IgD-negative memory B cell (primary cell): ENCODE measurements at regions not wholly inside any gene's neighbourhood (a gene's known extent, or its start where the extent isn't known, plus 50 kb on each side); places are given as distances from the start of the nearest gene placed in this dataset.
"Not testable (repeated sequence)": the region's sequence is repeated elsewhere in the genome, so short reads cannot be mapped to it uniquely, and the experiment has no call there.

Source experiments
- H3K27ac Mint-ChIP-seq, 3 donors: one replicate each; pipeline ENCODE4 v1.8.0; 2020 to 2022; ENCODE audit warnings: mild to moderate bottlenecking in 3 of 3, mixed read lengths in 3 of 3, moderate library complexity in 1 of 3
- H3K27me3 Mint-ChIP-seq: one replicate; pipeline ENCODE4 v1.8.0; 2021; ENCODE audit warnings: mixed read lengths
- H3K36me3 Mint-ChIP-seq: one replicate; pipeline ENCODE4 v1.8.0; 2020; ENCODE audit warnings: mild to moderate bottlenecking, mixed read lengths
- H3K4me1 Mint-ChIP-seq, 3 donors: one replicate each; pipeline ENCODE4 v1.8.0; 2020 to 2022; ENCODE audit warnings: mixed read lengths in 3 of 3, mild to moderate bottlenecking in 1 of 3
- H3K4me3 Mint-ChIP-seq, 4 donors: one replicate each; pipeline ENCODE4 v1.8.0; 2020 to 2022; ENCODE audit warnings: mild to moderate bottlenecking in 4 of 4, mixed read lengths in 4 of 4, moderate library complexity in 3 of 4
- H3K9me3 Mint-ChIP-seq, 3 donors: one replicate each; pipeline ENCODE4 v1.8.0; 2020 to 2021; ENCODE audit warnings: mixed read lengths in 3 of 3, mild to moderate bottlenecking in 1 of 3

- H3K4me3 Mint-ChIP-seq = peak overlapping the region in 1 of 4 donors; percentile 10
- H3K27ac Mint-ChIP-seq, H3K27me3 Mint-ChIP-seq, H3K9me3 Mint-ChIP-seq, H3K36me3 Mint-ChIP-seq, H3K4me1 Mint-ChIP-seq: not testable (repeated sequence)
These were observed 76.9 kb upstream of the HNRNPA1L2 start for GRCh38 chr13:52565324-52565723.

GRCh38 chr13:52569904-52570602 is 72.2 kb upstream of the HNRNPA1L2 start:
- H3K9me3 Mint-ChIP-seq, H3K4me3 Mint-ChIP-seq, H3K4me1 Mint-ChIP-seq, H3K27ac Mint-ChIP-seq, H3K36me3 Mint-ChIP-seq, H3K27me3 Mint-ChIP-seq: not testable (repeated sequence)

DNA sequence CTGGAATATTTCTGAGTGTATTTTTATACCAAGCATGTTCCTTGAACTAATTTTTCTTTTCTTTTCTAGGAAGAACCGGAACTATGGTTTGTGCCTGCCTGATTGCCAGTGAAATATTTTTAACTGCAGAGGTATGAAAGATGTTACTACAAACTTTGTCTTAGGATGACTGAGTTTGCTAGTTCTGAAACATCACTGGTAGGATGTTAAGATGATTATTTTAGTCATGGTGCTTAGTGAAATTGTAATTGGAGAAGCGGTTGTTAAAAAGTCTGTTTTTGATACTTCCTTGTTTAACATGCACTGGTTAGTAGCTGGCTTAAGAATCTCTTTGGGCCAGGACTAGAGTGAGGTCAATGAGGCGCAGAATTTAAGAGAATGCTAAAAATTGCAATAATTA is 71.1 kb upstream of the HNRNPA1L2 start:
- H3K27ac Mint-ChIP-seq, H3K4me3 Mint-ChIP-seq: not testable (repeated sequence)

DNA sequence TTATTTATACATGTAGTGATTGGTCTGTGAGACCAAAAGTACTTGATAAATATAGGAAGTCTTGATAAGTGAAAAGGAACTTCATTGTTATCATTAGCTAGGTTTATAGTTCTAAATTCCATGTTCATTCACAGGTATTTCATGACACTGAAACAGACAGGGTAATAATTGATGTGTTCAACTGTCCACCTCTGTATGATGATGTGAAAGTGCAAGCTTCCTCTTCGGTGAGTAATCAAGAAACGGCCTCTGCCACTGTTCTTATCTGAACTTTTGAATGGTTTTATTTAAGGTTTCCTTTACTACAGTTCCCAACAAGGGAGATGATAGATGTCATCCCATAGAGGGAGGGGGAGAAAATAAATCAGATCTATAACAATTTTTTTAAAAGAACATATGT is 59.3 kb upstream of the HNRNPA1L2 start:
- not testable (repeated sequence) for H3K4me1 Mint-ChIP-seq, H3K9me3 Mint-ChIP-seq, H3K36me3 Mint-ChIP-seq, H3K27ac Mint-ChIP-seq, H3K27me3 Mint-ChIP-seq, H3K4me3 Mint-ChIP-seq

More for the DNA sequence above, 71.1 kb upstream of the HNRNPA1L2 start:
- H3K36me3 Mint-ChIP-seq, H3K27me3 Mint-ChIP-seq, H3K4me1 Mint-ChIP-seq, H3K9me3 Mint-ChIP-seq: not testable (repeated sequence)
